ENCODE measurements at regions not wholly inside any gene's neighbourhood (a gene's known extent, or its start where the extent isn't known, plus 50 kb on each side); places are given as distances from the start of the nearest gene placed in this dataset.

DNA sequence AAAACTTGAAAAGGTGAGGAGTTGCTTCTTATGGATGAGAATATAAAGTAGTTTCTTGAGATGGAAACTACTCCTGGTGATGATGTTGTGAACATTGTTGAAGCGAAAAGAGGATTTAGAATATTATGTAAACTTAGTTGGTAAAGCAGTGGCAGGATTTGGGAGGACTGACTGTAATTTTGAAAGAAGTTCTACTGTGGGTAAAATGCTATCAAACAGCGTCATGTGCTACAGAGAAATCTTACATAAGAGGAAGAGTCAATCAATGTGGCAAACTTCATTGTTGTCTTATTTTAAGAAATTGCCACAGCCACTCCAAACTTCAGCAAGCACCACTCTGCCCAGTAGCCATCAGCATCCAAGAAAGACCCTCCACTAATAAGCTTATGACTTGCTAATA lies 112.9 kb upstream of the ZEB2 start:
- TF ChIP-seq, protein P1, sequence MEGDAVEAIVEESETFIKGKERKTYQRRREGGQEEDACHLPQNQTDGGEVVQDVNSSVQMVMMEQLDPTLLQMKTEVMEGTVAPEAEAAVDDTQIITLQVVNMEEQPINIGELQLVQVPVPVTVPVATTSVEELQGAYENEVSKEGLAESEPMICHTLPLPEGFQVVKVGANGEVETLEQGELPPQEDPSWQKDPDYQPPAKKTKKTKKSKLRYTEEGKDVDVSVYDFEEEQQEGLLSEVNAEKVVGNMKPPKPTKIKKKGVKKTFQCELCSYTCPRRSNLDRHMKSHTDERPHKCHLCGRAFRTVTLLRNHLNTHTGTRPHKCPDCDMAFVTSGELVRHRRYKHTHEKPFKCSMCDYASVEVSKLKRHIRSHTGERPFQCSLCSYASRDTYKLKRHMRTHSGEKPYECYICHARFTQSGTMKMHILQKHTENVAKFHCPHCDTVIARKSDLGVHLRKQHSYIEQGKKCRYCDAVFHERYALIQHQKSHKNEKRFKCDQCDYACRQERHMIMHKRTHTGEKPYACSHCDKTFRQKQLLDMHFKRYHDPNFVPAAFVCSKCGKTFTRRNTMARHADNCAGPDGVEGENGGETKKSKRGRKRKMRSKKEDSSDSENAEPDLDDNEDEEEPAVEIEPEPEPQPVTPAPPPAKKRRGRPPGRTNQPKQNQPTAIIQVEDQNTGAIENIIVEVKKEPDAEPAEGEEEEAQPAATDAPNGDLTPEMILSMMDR (IDR thresholded peaks at IDR 0.05) = no peak
- TF ChIP-seq POLR2A (IDR thresholded peaks at IDR 0.05) = no peak
